Activated CD8-positive, alpha-beta memory T cell treated with anti-CD3 and anti-CD28 coated beads for 48 hours (primary cell): ENCODE measurements at regions not wholly inside any gene's neighbourhood (a gene's known extent, or its start where the extent isn't known, plus 50 kb on each side); places are given as distances from the start of the nearest gene placed in this dataset.
"Not testable (repeated sequence)": the region's sequence is repeated elsewhere in the genome, so short reads cannot be mapped to it uniquely, and the experiment has no call there.

Experiments
- DNase-seq, 3 experiments: peaks; one replicate each; pipeline ENCODE4 v3.0.0-alpha.2; 2020; ENCODE audit warnings: low read depth in 2 of 3, low spot score in 2 of 3

DNA sequence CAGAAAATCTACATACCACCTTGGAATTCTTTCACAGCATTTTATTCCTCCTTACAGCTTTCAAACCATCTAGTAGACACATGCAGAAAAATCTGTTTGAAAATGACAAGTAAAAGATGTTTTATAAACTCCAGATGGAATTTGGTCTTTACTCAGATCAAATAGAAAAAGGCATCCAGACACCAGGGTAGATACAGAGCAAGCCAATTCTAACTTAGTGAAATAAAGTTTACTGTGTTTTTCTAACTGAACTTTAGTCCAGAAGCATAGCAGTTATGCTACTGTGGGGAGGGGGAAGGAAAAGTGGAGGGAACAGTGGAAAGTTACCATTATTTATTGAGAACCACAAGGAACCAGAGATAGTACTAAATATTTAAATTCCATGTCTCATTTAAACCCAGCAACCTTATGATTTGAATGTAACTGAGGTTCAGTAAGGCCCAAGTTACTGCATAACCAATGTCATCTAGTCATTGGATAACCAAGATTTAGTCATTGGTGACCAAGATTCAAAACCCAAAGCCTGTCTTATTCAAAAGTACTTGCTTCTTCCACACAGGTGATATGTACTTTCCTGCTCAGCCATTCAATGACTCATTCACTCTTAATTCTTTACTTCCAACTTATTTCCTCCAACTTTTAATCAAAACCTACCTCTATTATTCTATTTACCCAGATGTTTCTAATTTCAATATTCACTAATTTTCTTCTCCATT, 57.7 kb downstream of the RAD51AP2 start:
- DNase-seq: no peak

DNA sequence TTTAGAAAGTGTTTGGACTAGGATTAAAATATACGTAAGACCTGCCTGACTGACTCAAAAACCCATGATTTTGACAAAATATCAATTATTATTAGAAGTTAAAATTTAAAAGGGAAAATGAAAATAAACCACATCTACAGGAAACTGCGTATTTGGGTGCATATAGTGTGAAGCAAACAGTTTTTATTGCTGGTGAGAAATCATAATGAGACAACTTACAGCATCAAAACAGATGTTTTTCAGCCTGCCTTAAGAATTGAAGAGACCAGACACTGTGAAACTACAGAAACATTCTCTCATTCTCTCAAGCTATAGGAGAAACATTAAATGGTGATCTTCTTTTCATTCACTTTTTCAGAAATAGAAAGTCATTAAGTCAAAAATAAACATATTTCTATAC, 62.9 kb downstream of the RAD51AP2 start:
- DNase-seq: no peak

DNA sequence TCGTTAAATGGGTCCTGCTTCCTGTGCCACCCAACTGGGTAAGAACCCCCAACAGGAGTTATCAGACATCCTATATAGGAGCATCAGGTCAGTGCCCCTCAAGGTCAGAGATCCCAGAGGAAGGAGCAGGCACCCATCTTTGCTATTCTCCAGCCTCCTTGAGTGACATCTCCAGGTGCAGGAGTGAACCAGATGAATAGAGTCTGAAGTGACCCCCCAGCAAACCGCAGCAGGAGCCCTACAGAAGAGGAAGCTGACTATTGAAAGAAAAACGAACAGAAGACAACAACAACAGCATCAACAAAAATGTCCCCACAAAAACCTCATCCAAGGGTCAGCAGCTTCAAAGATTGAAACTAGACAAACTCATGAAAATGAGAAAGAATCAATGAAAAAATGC, 72.0 kb downstream of the RAD51AP2 start:
- not testable (repeated sequence) for DNase-seq

- DNase-seq: no peak
Observed at GRCh38 chr2:17445744-17446143, 72.5 kb downstream of the RAD51AP2 start.

DNA sequence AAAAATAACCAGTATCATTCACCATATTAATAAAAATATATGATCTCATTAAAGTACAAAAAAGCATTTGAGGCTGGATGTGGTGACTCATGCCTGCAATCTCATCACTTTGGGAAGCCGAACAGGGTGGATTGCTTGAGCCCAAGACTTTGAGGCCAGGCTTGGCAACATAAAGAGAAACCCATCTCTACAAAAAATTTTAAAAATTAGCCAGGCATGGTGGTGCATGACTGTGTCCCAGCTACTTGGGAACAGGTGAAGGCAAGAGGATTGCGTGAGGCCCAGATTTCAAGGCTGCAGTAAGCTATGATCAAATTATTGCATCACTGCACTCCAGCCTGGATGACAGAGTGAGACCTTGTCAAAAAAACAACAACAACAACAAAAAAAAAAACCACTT, 75.9 kb downstream of the RAD51AP2 start:
- no peak for DNase-seq

- DNase-seq: no peak
Observed at GRCh38 chr2:17441790-17442189, 76.5 kb downstream of the RAD51AP2 start.

DNA sequence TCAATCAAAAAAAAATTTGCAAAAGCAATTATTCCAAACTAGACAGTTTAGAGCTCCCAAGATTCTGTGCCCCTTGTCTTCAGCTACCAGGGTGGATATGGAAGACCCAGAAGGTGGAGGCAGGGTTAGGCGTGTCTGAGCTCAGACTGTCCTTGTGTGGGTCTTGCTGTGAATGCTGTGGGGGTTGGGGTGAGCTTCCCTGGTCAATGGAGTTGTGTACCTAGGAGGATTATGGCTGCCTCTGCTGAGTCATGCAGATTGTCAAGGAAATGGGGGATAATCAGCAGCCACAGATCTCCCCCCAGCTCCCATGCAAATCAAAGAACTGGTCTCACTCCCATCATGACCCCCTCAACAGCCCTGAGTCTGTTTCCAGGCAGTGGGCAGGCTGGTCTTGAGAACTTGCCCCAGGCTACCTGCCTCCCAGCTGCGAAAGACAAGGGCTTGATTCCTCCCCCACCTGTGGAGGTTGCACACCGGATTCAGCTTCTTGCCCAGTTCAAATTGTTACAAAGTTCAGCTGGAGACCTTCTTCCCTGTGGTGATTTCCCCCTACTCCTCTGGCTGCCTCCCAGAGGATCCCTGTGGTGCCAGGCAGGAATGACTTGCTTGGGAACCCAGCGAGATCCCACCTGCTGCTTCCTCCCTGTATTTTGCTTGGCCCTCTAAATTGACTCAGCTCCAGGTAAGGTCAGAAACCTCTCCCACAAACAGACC, 77.0 kb downstream of the RAD51AP2 start:
- DNase-seq: no peak

GRCh38 chr2:17430326-17430725, 87.9 kb downstream of the RAD51AP2 start:
- no peak for DNase-seq

DNA sequence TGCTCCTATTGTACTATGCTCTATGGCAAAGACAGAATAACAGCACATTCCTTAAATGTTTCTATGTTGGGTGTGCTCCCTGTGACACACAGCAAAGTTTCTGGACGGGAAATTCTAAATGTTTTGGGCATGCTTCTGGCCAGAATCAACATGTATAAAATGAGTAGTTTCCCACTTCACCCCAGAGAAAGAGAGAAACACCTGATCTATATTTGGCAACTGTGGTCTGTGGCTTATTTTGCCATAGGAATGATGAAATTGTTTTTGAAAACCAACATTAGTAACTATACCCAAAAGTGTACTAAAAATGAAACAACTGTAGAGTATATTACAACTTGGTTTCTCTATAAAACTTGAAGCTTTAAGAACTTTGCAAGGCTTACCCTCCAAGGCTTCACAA, 89.1 kb downstream of the RAD51AP2 start:
- DNase-seq: no peak

GRCh38 chr2:17427401-17427800, 90.8 kb downstream of the RAD51AP2 start:
- no peak for DNase-seq

DNA sequence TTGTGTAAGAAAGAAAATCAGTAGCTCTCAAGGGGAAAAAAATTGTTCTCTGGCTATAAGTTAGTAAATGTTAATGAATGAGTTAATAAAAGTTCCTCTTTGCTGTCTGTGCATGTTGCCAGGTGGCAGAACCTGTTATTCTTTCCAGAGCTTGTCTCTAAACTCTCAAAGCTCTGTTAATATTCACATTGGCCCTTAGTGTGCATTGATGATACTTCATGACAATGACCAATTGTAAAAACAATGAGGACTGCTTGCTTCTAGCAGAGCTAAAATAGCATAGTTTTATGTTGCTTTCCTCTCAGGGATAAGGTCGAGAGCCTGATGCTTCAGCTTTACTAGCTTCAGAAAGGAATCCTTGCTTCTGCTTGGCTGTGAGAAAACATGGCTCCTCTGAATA, 91.5 kb downstream of the RAD51AP2 start:
- no peak for DNase-seq

GRCh38 chr2:17422061-17422460, 96.2 kb downstream of the RAD51AP2 start:
- no peak for DNase-seq

DNA sequence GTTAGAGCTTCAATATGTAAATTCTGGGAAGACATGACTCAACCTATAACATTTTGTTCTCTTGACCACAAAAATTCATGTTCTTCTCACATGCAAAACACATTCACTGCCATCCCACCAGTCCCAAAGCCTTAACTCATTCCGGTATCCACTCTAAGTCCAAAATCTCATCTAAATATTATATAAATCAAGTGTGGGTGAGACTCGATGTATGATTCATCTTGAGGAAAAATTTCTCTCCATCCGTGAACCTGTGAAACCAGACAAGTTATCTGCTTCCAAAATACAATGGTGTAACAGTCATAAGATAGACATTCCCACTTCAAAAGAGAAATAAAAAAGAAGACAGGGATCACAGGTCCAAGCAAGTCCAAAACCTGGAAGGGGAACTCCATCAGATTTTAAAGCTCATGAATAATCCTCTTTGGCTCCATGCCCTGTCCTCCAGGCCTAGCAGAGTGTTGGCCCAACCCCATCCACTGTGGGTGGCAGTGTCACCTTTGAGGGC, 101.3 kb downstream of the RAD51AP2 start:
- no peak for DNase-seq

GRCh38 chr2:17413036-17413435, 105.2 kb downstream of the RAD51AP2 start:
- DNase-seq: no peak

GRCh38 chr2:17401096-17401495, 117.1 kb downstream of the RAD51AP2 start:
- DNase-seq: no peak

DNA sequence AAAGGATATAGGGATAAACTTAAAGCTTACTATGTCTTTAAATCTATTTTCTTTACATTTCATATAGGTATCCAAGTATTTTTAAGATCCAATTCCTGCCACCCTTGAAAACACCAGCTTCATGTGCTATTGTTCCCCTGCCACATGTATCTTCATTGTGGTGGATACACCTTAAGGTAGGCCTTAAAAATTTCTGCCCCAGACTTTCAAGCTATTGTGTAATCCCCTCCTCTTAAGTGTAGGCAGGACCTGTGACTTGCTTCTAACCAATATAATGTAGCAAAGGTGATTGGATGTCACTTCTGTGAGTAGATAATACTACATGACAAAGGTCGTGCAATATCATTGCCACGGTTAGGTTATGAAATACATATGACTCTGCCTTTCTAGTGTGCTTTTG, 119.5 kb downstream of the RAD51AP2 start:
- no peak for DNase-seq

DNA sequence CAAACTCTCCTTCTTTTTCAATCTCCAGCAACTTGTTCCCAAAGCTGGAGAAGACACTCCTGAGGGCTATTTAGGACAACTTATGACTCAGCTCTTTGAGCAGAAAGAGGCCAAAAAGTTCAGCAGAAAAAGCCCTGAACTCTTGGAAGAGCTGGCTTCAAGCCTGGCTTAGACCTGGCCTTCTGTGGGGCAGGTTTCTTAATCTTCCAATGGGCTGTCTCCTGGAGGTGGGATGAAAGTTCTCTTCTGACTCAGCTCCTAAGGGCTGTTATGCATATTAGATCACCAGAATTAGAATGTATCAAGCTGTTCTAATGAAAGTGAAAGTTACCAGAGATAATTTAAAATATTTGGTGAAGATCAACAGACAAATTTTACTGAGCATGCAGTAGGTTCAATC, 129.4 kb downstream of the RAD51AP2 start:
- DNase-seq: no peak

DNA sequence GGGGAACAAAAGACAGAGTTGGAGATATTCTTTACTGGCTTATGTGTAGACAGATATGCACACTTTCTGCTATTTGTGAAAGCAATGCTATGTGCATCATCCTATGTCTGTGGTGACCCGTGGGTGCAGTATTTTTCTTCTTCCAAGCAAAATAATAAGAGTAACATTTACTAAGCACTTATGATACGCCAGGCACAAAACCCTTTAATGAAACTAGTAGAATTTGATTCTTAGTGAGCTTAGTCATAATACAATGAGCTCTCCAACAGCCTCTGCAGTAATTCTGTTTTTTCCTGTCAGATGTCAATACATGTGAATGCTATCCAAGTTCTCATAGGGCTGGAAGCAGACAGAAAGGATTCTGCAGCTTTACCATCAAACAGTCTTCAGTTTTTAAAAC, 130.6 kb downstream of the RAD51AP2 start:
- no peak for DNase-seq

GRCh38 chr2:17386771-17387170, 131.5 kb downstream of the RAD51AP2 start:
- DNase-seq: no peak

DNA sequence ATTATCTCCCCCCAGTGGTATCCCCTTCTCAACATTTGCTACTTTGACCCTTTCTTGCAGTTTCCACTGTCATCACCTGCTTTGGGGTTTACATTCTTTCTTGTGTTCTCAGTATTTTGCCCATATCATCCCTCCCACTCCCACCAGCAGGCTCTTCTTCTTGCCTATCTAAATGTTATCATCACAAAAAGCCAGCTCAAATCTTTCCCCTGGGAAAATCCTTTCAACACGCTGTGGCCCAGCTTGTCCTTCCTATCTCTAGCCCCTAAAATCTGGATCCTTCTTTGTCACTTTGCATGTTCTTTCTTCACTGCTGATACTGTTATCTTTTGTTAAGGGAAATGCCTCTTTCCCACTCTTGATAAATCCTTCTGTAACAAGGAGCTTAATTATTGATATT, 138.2 kb downstream of the RAD51AP2 start:
- no peak for DNase-seq

DNA sequence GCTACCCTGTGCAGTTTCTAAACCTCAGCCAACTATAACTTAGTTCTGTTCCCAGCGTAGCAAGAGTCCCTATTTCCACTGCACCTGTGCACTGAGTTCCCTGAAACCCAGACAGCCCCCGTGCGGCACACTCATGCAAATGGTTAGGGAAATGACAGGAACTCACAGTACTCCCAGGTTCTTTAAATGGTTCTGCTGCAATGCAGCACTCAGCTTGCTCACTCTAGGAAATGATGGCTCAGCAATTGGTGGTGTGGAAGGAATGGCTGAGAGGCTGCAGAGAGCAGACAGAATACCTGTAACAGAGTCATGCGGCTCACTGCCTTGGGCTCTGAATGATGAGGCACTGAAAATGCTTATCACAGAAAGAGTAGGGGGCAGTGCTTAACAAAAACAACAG, 143.0 kb downstream of the RAD51AP2 start:
- DNase-seq: no peak

DNA sequence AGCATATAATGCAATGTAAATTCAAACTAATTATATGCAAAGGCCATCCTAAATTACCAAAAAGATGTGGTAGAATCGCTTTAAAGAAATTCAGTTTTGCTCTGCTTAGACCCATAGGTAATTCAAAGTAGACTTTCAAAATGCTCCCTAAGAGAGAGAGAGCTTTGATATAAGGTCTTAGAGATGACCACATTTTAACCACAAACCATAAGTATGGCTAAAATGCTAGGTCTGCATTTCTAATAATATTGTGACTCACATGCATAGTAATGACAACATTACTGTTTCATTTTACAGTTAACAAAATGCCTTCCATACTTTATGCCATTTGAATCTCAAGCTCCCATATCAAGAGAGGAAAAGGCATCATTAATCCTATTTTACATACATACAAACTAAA, 144.5 kb downstream of the RAD51AP2 start:
- no peak for DNase-seq

- no peak for DNase-seq
Observed at GRCh38 chr2:17373041-17373440, 145.2 kb downstream of the RAD51AP2 start.
